Stimulated activated CD4-positive, alpha-beta T cell treated with anti-CD3 and anti-CD28 coated beads, Interleukin-12 subunit alpha, Interleukin-12 subunit beta, amount 100 ng/mL, for 48 hours (primary cell): ENCODE measurements at regions not wholly inside any gene's neighbourhood (a gene's known extent, or its start where the extent isn't known, plus 50 kb on each side); places are given as distances from the start of the nearest gene placed in this dataset.
"Not testable (repeated sequence)": the region's sequence is repeated elsewhere in the genome, so short reads cannot be mapped to it uniquely, and the experiment has no call there.

Experiments
- DNase-seq, 3 donors: peaks; one replicate each; pipeline ENCODE4 v3.0.0-alpha.2; 2020; ENCODE audit warnings: low read depth in 2 of 3, low spot score in 1 of 3

GRCh38 chr4:89506866-89507491 is 199.4 kb upstream of the GPRIN3 start:
- DNase-seq: no peak

GRCh38 chr4:89502581-89502980 is 195.0 kb upstream of the GPRIN3 start:
- no peak for DNase-seq

- DNase-seq: no peak
These were observed 190.1 kb upstream of the GPRIN3 start for GRCh38 chr4:89497517-89498308.

- DNase-seq: no peak
These were observed 189.3 kb upstream of the GPRIN3 start for GRCh38 chr4:89496851-89497250.

- no peak for DNase-seq
These were observed 185.8 kb upstream of the GPRIN3 start for GRCh38 chr4:89493367-89493766.

- DNase-seq: no peak
These were observed 185.0 kb upstream of the GPRIN3 start for GRCh38 chr4:89492581-89493071.

- DNase-seq: no peak
These were observed 184.2 kb upstream of the GPRIN3 start for GRCh38 chr4:89491761-89492160.

- DNase-seq: not testable (repeated sequence)
These were observed 182.4 kb upstream of the GPRIN3 start for GRCh38 chr4:89489921-89490431.

GRCh38 chr4:89489338-89489771 is 181.8 kb upstream of the GPRIN3 start:
- DNase-seq: no peak

- DNase-seq: no peak
These were observed 181.1 kb upstream of the GPRIN3 start for GRCh38 chr4:89488736-89489135.

GRCh38 chr4:89486673-89487072 is 179.1 kb upstream of the GPRIN3 start:
- DNase-seq: no peak

GRCh38 chr4:89486042-89486441 is 178.4 kb upstream of the GPRIN3 start:
- DNase-seq: no peak

- no peak for DNase-seq
These were observed 176.2 kb upstream of the GPRIN3 start for GRCh38 chr4:89483833-89484232.

GRCh38 chr4:89482926-89483595 is 175.5 kb upstream of the GPRIN3 start:
- DNase-seq: no peak

GRCh38 chr4:89482251-89482650 is 174.7 kb upstream of the GPRIN3 start:
- DNase-seq: no peak

GRCh38 chr4:89469930-89470375 is 162.4 kb upstream of the GPRIN3 start:
- peak in 1 of 3 donors; percentile 44 for DNase-seq

GRCh38 chr4:89469516-89469915 is 161.9 kb upstream of the GPRIN3 start:
- DNase-seq: no peak

- no peak for DNase-seq
These were observed 161.0 kb upstream of the GPRIN3 start for GRCh38 chr4:89468602-89469001.

- no peak for DNase-seq
These were observed 155.7 kb upstream of the GPRIN3 start for GRCh38 chr4:89463341-89463740.

- DNase-seq: no peak
These were observed 139.9 kb upstream of the GPRIN3 start for GRCh38 chr4:89447543-89447942.

GRCh38 chr4:89446193-89446592 is 138.6 kb upstream of the GPRIN3 start:
- no peak for DNase-seq

- no peak for DNase-seq
These were observed 131.9 kb upstream of the GPRIN3 start for GRCh38 chr4:89439533-89439932.
